Body of pancreas (tissue), 4 donors: ENCODE measurements at regions not wholly inside any gene's neighbourhood (a gene's known extent, or its start where the extent isn't known, plus 50 kb on each side); places are given as distances from the start of the nearest gene placed in this dataset.

Experiments used
- CTCF ChIP-seq, 7 experiments: fragments of 450-650 bp in 4 of 7; fragments of 200-600 bp in 3 of 7; sonication (generic) in 3 of 7; IDR thresholded peaks; one replicate each; pipeline ENCODE4 v1.5.1; 2016 to 2019; ENCODE audit warnings: antibody characterized with exemption in 7 of 7
- POLR2A ChIP-seq, 3 donors: fragments of 450-650 bp; IDR thresholded peaks; one replicate each; pipeline ENCODE4 v1.6.1; 2016; ENCODE audit warnings: antibody characterized with exemption in 3 of 3, mild to moderate bottlenecking in 2 of 3

DNA sequence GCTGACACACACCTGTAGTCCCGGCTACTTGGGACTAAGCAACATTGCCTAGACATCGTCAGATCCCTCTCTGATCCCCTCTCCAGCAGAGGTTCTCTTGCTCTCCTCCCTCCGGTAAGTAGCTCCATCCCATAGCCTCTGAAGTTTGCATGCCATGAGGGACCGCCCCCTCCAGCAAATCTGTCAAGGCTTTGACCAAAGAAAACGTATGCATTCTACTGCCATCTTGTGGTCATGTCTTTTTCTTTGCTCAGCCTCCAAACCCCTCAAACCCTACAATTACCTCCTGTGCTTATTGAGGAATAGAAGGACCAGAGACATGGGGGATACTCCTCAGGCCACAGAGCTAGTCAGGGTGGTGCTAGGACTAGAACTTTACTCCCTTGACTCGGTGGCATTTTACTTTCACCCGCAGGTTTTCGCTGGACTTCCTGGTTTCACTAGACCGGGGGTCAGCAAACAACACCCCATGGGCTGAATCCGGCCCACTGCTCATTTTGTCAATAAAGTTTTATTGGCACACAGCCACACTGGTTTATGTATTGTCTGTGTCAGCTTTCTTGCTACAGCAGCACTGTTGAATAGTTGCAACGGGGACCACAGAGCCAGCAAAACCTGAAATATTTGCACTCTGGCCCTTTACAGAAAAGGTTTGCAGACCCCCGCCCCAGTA lies 202.6 kb upstream of the FOXK1 start:
- TF ChIP-seq CTCF (IDR thresholded peaks at IDR 0.05) (peak; percentile 18 to 54 (median 42)), POLR2A (IDR thresholded peaks at IDR 0.05) (no peak)
